Uterus (tissue), 3 donors: ENCODE measurements at regions not wholly inside any gene's neighbourhood (a gene's known extent, or its start where the extent isn't known, plus 50 kb on each side); places are given as distances from the start of the nearest gene placed in this dataset.

Experiments
- DNase-seq, 2 donors: peaks; one replicate each; pipeline ENCODE4 v3.0.0-alpha.2; 2019 to 2020
- H3K27ac ChIP-seq, 2 donors: fragments of 200-600 bp; sonication (generic); 1 replicate in 1 of 2; 2 replicates in 1 of 2; pipeline ENCODE4 v1.5.1; 2016 to 2018
- H3K27me3 ChIP-seq, 2 donors: fragments of 200-600 bp; sonication (generic); one replicate each; pipeline ENCODE4 v1.5.1; 2018 to 2019; ENCODE audit warnings: control low read depth in 1 of 2
- H3K36me3 ChIP-seq, 2 donors: fragments of 200-600 bp; sonication (generic); one replicate each; pipeline ENCODE4 v1.5.1; 2019; ENCODE audit warnings: control low read depth in 1 of 2
- H3K4me1 ChIP-seq, 2 donors: fragments of 200-600 bp; sonication (generic); one replicate each; pipeline ENCODE4 v1.5.1; 2018 to 2019; ENCODE audit warnings: control low read depth in 1 of 2
- H3K4me3 ChIP-seq, 2 donors: fragments of 200-600 bp; sonication (generic); 1 replicate in 1 of 2; 2 replicates in 1 of 2; pipeline ENCODE4 v1.5.1; 2018 to 2019; ENCODE audit warnings: mild to moderate bottlenecking in 1 of 2
- H3K9me3 ChIP-seq, 2 donors: fragments of 200-600 bp; sonication (generic); one replicate each; pipeline ENCODE4 v1.5.1; 2019; ENCODE audit warnings: control low read depth in 1 of 2
- POLR2A ChIP-seq, 2 donors: fragments of 450-650 bp; IDR thresholded peaks; one replicate each; pipeline ENCODE4 v1.6.1; 2016; ENCODE audit warnings: antibody characterized with exemption in 2 of 2, mild to moderate bottlenecking in 1 of 2, moderate library complexity in 1 of 2
- intact Hi-C: fragments of 100-400 bp; cut with DNase I; formaldehyde crosslinking; loops from one replicate; pipeline ENCODE4 v1.15.1; 2023; ENCODE audit warnings: low total_unique reads
- TF ChIP-seq, protein P1 (sequence below), 4 experiments: fragments of 200-600 bp in 2 of 4; fragments of 450-650 bp in 2 of 4; sonication (generic) in 2 of 4; IDR thresholded peaks; one replicate each; pipeline ENCODE4 v1.5.1; 2016 to 2019; ENCODE audit warnings: antibody characterized with exemption in 4 of 4, mild to moderate bottlenecking in 2 of 4, moderate library complexity in 1 of 4
- donor health status: DM: yes; HTN: yes; CAD: no.

DNA sequence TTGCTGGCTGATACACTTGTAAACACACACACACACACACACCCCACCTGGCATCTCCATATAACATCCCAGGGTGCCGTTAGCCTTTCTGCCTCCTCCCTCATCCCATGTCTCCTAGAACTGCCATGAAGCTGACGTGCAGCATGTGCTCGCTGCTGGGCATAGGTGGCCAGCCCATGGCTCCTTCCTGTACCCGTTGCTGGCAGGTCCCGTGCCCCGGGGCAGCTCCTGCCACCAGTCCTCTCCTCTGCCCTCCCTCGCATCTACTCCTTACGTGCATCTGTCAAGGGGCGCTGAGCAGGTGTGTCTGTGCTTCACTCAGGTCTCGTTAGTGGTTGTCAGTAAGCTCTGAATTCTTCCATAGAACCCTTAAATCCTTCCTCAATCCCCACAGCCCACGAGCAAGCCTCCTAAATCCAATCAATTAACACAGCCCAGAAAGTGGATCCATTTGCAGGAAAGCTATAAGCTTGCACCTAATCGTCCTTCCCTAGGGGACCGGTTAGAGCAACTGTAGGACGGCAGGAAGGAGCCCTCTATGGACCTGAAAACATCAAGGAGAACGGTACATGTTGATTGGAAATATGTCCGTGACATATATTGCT is 218.1 kb upstream of the FOXF1 start:
- Histone ChIP-seq H3K4me1 (peaks cover 0 to under 1% of the 10 kb centered on the region in 2 donors), H3K36me3 (no peaks in the 10 kb centered on the region), H3K27ac (no peak overlapping the region), H3K9me3 (no peaks in the 10 kb centered on the region), H3K4me3 (no peak overlapping the region), H3K27me3 (peaks cover 0 to 36% of the 10 kb centered on the region in 2 donors)
- DNase-seq: no peak
- TF ChIP-seq, protein P1, sequence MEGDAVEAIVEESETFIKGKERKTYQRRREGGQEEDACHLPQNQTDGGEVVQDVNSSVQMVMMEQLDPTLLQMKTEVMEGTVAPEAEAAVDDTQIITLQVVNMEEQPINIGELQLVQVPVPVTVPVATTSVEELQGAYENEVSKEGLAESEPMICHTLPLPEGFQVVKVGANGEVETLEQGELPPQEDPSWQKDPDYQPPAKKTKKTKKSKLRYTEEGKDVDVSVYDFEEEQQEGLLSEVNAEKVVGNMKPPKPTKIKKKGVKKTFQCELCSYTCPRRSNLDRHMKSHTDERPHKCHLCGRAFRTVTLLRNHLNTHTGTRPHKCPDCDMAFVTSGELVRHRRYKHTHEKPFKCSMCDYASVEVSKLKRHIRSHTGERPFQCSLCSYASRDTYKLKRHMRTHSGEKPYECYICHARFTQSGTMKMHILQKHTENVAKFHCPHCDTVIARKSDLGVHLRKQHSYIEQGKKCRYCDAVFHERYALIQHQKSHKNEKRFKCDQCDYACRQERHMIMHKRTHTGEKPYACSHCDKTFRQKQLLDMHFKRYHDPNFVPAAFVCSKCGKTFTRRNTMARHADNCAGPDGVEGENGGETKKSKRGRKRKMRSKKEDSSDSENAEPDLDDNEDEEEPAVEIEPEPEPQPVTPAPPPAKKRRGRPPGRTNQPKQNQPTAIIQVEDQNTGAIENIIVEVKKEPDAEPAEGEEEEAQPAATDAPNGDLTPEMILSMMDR (IDR thresholded peaks at IDR 0.05): no peak
- no peak for TF ChIP-seq POLR2A (IDR thresholded peaks at IDR 0.05)
- intact Hi-C loops: no loop called here

DNA sequence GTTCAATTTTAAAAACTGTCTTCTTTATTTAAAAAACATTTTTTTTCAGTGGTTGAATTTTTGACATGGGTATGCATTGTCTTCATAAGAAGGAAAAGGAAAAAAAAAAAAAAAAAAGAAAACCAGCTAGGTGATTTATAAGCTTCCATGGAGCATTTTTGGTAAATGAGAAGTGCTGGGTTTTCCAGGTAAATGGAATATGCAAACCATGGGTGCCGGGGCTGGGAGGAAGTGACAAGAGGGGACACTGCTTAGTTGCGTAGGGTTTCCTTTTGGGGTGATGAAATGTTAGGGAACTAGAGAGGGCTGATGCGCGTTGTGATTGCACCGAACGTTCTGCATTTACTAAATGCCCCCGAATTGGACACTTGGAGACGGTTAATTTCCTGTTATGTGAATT is 217.4 kb upstream of the FOXF1 start:
- Histone ChIP-seq H3K4me3 (no peak overlapping the region), H3K9me3 (no peaks in the 10 kb centered on the region), H3K27ac (no peak overlapping the region), H3K36me3 (no peaks in the 10 kb centered on the region), H3K27me3 (peaks cover 0 to 30% of the 10 kb centered on the region in 2 donors), H3K4me1 (no peaks in the 10 kb centered on the region)
- TF ChIP-seq, protein P1 (IDR thresholded peaks at IDR 0.05): no peak
- TF ChIP-seq POLR2A (IDR thresholded peaks at IDR 0.05): no peak
- intact Hi-C loops: no loop called here
- DNase-seq: no peak

DNA sequence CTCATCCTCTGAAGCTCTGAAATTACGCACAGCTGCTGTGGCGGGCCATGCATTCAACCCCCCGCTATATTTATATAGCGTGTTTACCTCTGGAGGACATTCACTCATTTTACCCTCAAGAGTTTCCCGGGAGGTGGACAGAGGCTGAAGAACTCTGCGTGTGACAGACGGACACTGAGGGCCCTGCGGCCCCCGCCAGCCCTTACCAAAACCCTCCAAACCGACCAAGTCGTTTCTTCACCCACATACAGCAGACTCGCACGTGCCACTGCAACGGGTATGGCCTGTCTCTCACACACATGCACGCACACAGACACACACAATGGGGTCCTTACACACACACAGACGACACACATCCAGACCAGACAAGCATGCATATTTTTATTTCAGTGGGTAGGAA is 216.4 kb upstream of the FOXF1 start:
- H3K36me3 ChIP-seq: no peaks in the 10 kb centered on the region
- H3K4me3 ChIP-seq: no peak overlapping the region
- H3K27me3 ChIP-seq: peaks cover 0 to 20% of the 10 kb centered on the region in 2 donors
- TF ChIP-seq POLR2A (IDR thresholded peaks at IDR 0.05): no peak
- TF ChIP-seq, protein P1 (IDR thresholded peaks at IDR 0.05): no peak
- no peak overlapping the region for H3K27ac ChIP-seq
- intact Hi-C loops: no loop called here
- H3K4me1 ChIP-seq: no peaks in the 10 kb centered on the region
- no peaks in the 10 kb centered on the region for H3K9me3 ChIP-seq
- DNase-seq: no peak

DNA sequence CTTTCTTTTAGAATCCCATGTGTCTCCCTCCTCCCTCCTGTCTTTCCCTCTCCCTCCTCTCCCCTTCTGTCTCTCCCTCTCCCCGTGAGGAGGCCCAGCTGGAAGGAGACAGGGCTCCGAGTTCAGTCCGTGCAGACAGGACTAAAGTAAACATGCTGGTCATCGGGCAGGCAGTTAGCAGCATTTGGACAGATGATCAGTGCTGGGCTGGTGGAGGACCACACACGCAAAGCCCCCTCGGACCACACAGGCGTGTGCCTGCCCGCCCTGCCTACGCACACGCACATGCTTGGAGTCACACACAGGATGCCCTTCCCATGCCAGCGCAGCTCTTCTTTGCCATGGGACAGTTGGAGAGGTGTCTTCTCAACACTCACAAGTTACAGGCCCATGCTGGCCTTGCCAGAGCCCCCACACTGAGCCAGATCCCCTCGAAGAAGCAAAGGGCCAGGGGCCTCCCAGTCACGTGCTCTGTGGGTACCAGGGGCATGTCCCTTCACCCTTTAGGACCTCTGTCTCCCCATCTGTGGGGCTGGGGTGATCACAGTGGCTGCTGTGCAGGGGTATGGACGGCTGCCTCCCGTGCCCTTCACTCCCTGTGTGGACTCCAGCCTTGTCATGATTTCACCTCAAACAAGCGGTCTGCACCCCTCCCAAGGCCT is 215.7 kb upstream of the FOXF1 start:
- intact Hi-C loops: no loop called here
- no peak overlapping the region for H3K27ac ChIP-seq
- TF ChIP-seq, protein P1 (IDR thresholded peaks at IDR 0.05): no peak
- no peak for TF ChIP-seq POLR2A (IDR thresholded peaks at IDR 0.05)
- H3K4me3 ChIP-seq: no peak overlapping the region
- DNase-seq: no peak
- peaks cover 0 to 13% of the 10 kb centered on the region in 2 donors for H3K27me3 ChIP-seq
- H3K36me3 ChIP-seq: no peaks in the 10 kb centered on the region
- H3K4me1 ChIP-seq: no peaks in the 10 kb centered on the region
- H3K9me3 ChIP-seq: no peaks in the 10 kb centered on the region

DNA sequence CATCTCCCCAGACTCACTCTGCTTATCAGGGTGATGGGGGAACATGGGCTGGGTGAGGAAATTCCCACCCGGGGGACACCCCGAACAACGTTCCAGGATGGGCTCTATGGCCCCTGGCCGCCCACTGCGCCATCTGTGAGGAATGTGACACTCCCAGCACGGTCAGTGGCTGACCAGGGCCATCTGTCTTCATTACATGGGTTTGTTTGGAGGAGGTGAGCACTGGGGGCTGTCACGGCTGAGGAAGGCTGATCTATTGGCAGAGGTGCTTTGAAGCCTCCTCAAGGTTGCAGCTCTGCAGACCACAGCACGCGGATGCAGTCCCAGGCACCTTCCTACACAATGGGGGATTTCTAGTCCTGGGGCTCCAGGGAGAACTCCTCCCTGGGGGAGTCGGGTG is 214.1 kb upstream of the FOXF1 start:
- intact Hi-C loops: no loop called here
- Histone ChIP-seq H3K9me3 (no peaks in the 10 kb centered on the region), H3K36me3 (no peaks in the 10 kb centered on the region), H3K27me3 (no peaks in the 10 kb centered on the region), H3K27ac (no peak overlapping the region), H3K4me1 (no peaks in the 10 kb centered on the region), H3K4me3 (no peak overlapping the region)
- TF ChIP-seq, protein P1 (IDR thresholded peaks at IDR 0.05): no peak
- no peak for TF ChIP-seq POLR2A (IDR thresholded peaks at IDR 0.05)
- no peak for DNase-seq
